Right lobe of liver (tissue), 4 donors: ENCODE measurements at regions not wholly inside any gene's neighbourhood (a gene's known extent, or its start where the extent isn't known, plus 50 kb on each side); places are given as distances from the start of the nearest gene placed in this dataset.

Experiments used
- CTCF ChIP-seq, 4 donors: fragments of 200-600 bp in 3 of 4; fragments of 450-650 bp in 1 of 4; IDR thresholded peaks; one replicate each; pipeline versions ENCODE4 v1.5.1 to v1.8.0; 2016 to 2022; ENCODE audit warnings: antibody characterized with exemption in 4 of 4, mild to moderate bottlenecking in 2 of 4
- POLR2A ChIP-seq: fragments of 450-650 bp; IDR thresholded peaks from one replicate; pipeline ENCODE4 v1.6.1; 2017; ENCODE audit warnings: antibody characterized with exemption, mild to moderate bottlenecking
- donor health status: DM: no; HTN: no; CAD: no.
- donor health status: DM: no; HTN: no; CAD: no.
- donor health status: DM: no; HTN: yes; CAD: no.

- no peak for TF ChIP-seq CTCF (IDR thresholded peaks at IDR 0.05)
- TF ChIP-seq POLR2A: no peak
Measured at GRCh38 chr1:221793439-221794078, 51.7 kb upstream of the DUSP10 start.
